OCI-LY7 (cell line): ENCODE measurements at regions not wholly inside any gene's neighbourhood (a gene's known extent, or its start where the extent isn't known, plus 50 kb on each side); places are given as distances from the start of the nearest gene placed in this dataset.

Experiments
- CTCF ChIP-seq: fragments of 200-600 bp; sonication (generic); conservative IDR thresholded peaks from 2 replicates; pipeline ENCODE4 v1.5.1; 2014; ENCODE audit warnings: mild to moderate bottlenecking, antibody characterized with exemption, low read length, moderate library complexity, mixed read lengths
- EZH2phosphoT487 ChIP-seq: fragments of 200-600 bp; sonication (generic); IDR thresholded peaks from 2 replicates; pipeline ENCODE4 v1.6.1; 2018; ENCODE audit warnings: low read depth, borderline replicate concordance, mild to moderate bottlenecking, mixed run types, antibody characterized with exemption, low read length, moderate library complexity, mixed read lengths

DNA sequence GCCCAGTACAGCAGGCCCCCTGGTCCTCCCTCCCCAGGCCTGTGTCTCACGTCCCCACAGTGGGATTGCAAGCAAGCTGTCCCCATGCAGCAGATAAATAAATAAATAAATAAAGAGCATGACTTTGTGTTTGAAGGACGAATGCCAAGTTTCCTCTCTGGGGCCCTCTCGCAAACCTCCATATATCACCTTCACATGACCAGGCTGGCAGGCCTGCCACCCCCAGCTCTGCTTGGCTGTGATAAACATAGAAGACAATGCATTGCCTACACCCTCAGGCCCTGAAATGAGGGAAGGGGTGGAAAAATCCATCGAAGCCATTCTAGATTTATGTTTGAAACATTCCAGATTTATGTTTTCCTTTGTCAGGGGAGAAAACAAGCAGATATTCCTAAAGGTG is 107.3 kb downstream of the CCT6B start:
- TF ChIP-seq CTCF (no peak), EZH2phosphoT487 (no peak)
